Activated T-helper 2 cell treated with anti-CD3 and anti-CD28 coated beads, Interferon-gamma antibody, Interleukin-2, Interleukin-4, amounts not matched to agents 10 μg/mL and 5 μg/mL and 100 μg/mL, durations not matched to agents 14 hours and 24 hours and 36 hours (primary cell): ENCODE measurements at regions not wholly inside any gene's neighbourhood (a gene's known extent, or its start where the extent isn't known, plus 50 kb on each side); places are given as distances from the start of the nearest gene placed in this dataset.

Experiments
- DNase-seq: peaks from one replicate; pipeline ENCODE4 v3.0.0; 2021; ENCODE audit warnings: low spot score
- H3K27ac Mint-ChIP-seq: one replicate; pipeline ENCODE4 v1.8.0; 2021; ENCODE audit warnings: mixed read lengths
- H3K27me3 Mint-ChIP-seq: one replicate; pipeline ENCODE4 v1.8.0; 2021; ENCODE audit warnings: low read depth, mixed read lengths
- H3K36me3 Mint-ChIP-seq: one replicate; pipeline ENCODE4 v1.8.0; 2021; ENCODE audit warnings: low read depth, mixed read lengths
- H3K4me1 Mint-ChIP-seq: one replicate; pipeline ENCODE4 v1.8.0; 2021; ENCODE audit warnings: low read depth, mixed read lengths
- H3K4me3 Mint-ChIP-seq: one replicate; pipeline ENCODE4 v1.8.0; 2021; ENCODE audit warnings: low read depth, mild to moderate bottlenecking, moderate library complexity, mixed read lengths
- H3K9me3 Mint-ChIP-seq: one replicate; pipeline ENCODE4 v1.8.0; 2021; ENCODE audit warnings: mixed read lengths
- intact Hi-C: fragments of 100-400 bp; cut with micrococcal nuclease; formaldehyde crosslinking; loops from one replicate; pipeline ENCODE4 v1.15.1; 2023

GRCh38 chr1:188249811-188250210 lies 1421.1 kb downstream of the PLA2G4A start:
- no peaks in the 10 kb centered on the region for H3K9me3 Mint-ChIP-seq

GRCh38 chr1:188251036-188251435 lies 1422.3 kb downstream of the PLA2G4A start:
- no peaks in the 10 kb centered on the region for H3K27me3 Mint-ChIP-seq
- H3K4me3 Mint-ChIP-seq = no peak overlapping the region
- intact Hi-C loops = no loop called here
- H3K36me3 Mint-ChIP-seq = no peaks in the 10 kb centered on the region
- H3K9me3 Mint-ChIP-seq = peaks cover 8% of the 10 kb centered on the region
- H3K27ac Mint-ChIP-seq = no peak overlapping the region
- DNase-seq = no peak
- no peaks in the 10 kb centered on the region for H3K4me1 Mint-ChIP-seq

More at GRCh38 chr1:188249811-188250210, 1421.1 kb downstream of the PLA2G4A start:
- intact Hi-C loops = no loop called here
- no peak for DNase-seq
- Mint-ChIP-seq H3K27me3 (no peaks in the 10 kb centered on the region), H3K4me1 (no peaks in the 10 kb centered on the region), H3K36me3 (no peaks in the 10 kb centered on the region), H3K4me3 (no peak overlapping the region), H3K27ac (no peak overlapping the region)

- Mint-ChIP-seq H3K4me3 (no peak overlapping the region), H3K27me3 (no peaks in the 10 kb centered on the region), H3K27ac (no peak overlapping the region), H3K9me3 (peaks cover 32% of the 10 kb centered on the region), H3K36me3 (no peaks in the 10 kb centered on the region), H3K4me1 (no peaks in the 10 kb centered on the region)
- no peak for DNase-seq
- intact Hi-C loops = no loop called here
Measured at GRCh38 chr1:188261849-188262248, 1433.1 kb downstream of the PLA2G4A start.

GRCh38 chr1:188269956-188270355 lies 1441.2 kb downstream of the PLA2G4A start:
- peaks cover 1% of the 10 kb centered on the region for H3K9me3 Mint-ChIP-seq
- intact Hi-C loops = no loop called here
- H3K36me3 Mint-ChIP-seq = no peaks in the 10 kb centered on the region
- H3K27me3 Mint-ChIP-seq = no peaks in the 10 kb centered on the region
- no peak overlapping the region for H3K27ac Mint-ChIP-seq
- H3K4me1 Mint-ChIP-seq = no peaks in the 10 kb centered on the region
- H3K4me3 Mint-ChIP-seq = no peak overlapping the region
- no peak for DNase-seq

GRCh38 chr1:188270497-188270896 lies 1441.7 kb downstream of the PLA2G4A start:
- Mint-ChIP-seq H3K4me1 (no peaks in the 10 kb centered on the region), H3K27ac (no peak overlapping the region), H3K4me3 (no peak overlapping the region), H3K27me3 (no peaks in the 10 kb centered on the region), H3K36me3 (no peaks in the 10 kb centered on the region), H3K9me3 (no peaks in the 10 kb centered on the region)
- intact Hi-C loops = no loop called here
- no peak for DNase-seq

- H3K27me3 Mint-ChIP-seq = no peaks in the 10 kb centered on the region
- intact Hi-C loops = no loop called here
Measured at GRCh38 chr1:188277771-188278170, 1449.0 kb downstream of the PLA2G4A start.

GRCh38 chr1:188281921-188282320 lies 1453.2 kb downstream of the PLA2G4A start:
- intact Hi-C loops = no loop called here
- no peak overlapping the region for H3K27ac Mint-ChIP-seq
- H3K4me1 Mint-ChIP-seq = no peaks in the 10 kb centered on the region
- DNase-seq = no peak
- H3K27me3 Mint-ChIP-seq = no peaks in the 10 kb centered on the region
- peaks cover 25% of the 10 kb centered on the region for H3K9me3 Mint-ChIP-seq
- no peak overlapping the region for H3K4me3 Mint-ChIP-seq
- H3K36me3 Mint-ChIP-seq = no peaks in the 10 kb centered on the region

More at GRCh38 chr1:188277771-188278170, 1449.0 kb downstream of the PLA2G4A start:
- Mint-ChIP-seq H3K9me3 (peaks cover 21% of the 10 kb centered on the region), H3K4me3 (no peak overlapping the region), H3K4me1 (no peaks in the 10 kb centered on the region), H3K27ac (no peak overlapping the region), H3K36me3 (no peaks in the 10 kb centered on the region)
- DNase-seq = no peak

GRCh38 chr1:188295157-188295556 lies 1466.4 kb downstream of the PLA2G4A start:
- Mint-ChIP-seq H3K27ac (no peak overlapping the region), H3K36me3 (no peaks in the 10 kb centered on the region), H3K9me3 (peaks cover 8% of the 10 kb centered on the region), H3K4me3 (no peak overlapping the region), H3K27me3 (no peaks in the 10 kb centered on the region), H3K4me1 (no peaks in the 10 kb centered on the region)
- DNase-seq = no peak
- intact Hi-C loops = no loop called here

GRCh38 chr1:188302746-188303145 lies 1474.0 kb downstream of the PLA2G4A start:
- H3K4me1 Mint-ChIP-seq = no peaks in the 10 kb centered on the region
- H3K27ac Mint-ChIP-seq = no peak overlapping the region
- H3K27me3 Mint-ChIP-seq = no peaks in the 10 kb centered on the region
- H3K4me3 Mint-ChIP-seq = no peak overlapping the region
- peaks cover 10% of the 10 kb centered on the region for H3K9me3 Mint-ChIP-seq
- intact Hi-C loops = no loop called here
- no peaks in the 10 kb centered on the region for H3K36me3 Mint-ChIP-seq
- no peak for DNase-seq

- DNase-seq = no peak
- no peaks in the 10 kb centered on the region for H3K27me3 Mint-ChIP-seq
- H3K4me3 Mint-ChIP-seq = no peak overlapping the region
- H3K36me3 Mint-ChIP-seq = no peaks in the 10 kb centered on the region
- no peak overlapping the region for H3K27ac Mint-ChIP-seq
- intact Hi-C loops = no loop called here
- H3K4me1 Mint-ChIP-seq = no peaks in the 10 kb centered on the region
- peaks cover 9% of the 10 kb centered on the region for H3K9me3 Mint-ChIP-seq
Measured at GRCh38 chr1:188314557-188315137, 1485.9 kb downstream of the PLA2G4A start.

- intact Hi-C loops = no loop called here
- H3K27me3 Mint-ChIP-seq = no peaks in the 10 kb centered on the region
- H3K4me1 Mint-ChIP-seq = no peaks in the 10 kb centered on the region
- no peaks in the 10 kb centered on the region for H3K36me3 Mint-ChIP-seq
- peaks cover 5% of the 10 kb centered on the region for H3K9me3 Mint-ChIP-seq
- H3K4me3 Mint-ChIP-seq = no peak overlapping the region
- DNase-seq = no peak
- no peak overlapping the region for H3K27ac Mint-ChIP-seq
Measured at GRCh38 chr1:188317894-188318293, 1489.1 kb downstream of the PLA2G4A start.

- no peak overlapping the region for H3K27ac Mint-ChIP-seq
- H3K9me3 Mint-ChIP-seq = peaks cover 5% of the 10 kb centered on the region
- intact Hi-C loops = no loop called here
- no peak for DNase-seq
- no peaks in the 10 kb centered on the region for H3K36me3 Mint-ChIP-seq
- H3K4me1 Mint-ChIP-seq = no peaks in the 10 kb centered on the region
- H3K4me3 Mint-ChIP-seq = no peak overlapping the region
- H3K27me3 Mint-ChIP-seq = no peaks in the 10 kb centered on the region
Measured at GRCh38 chr1:188325211-188325610, 1496.5 kb downstream of the PLA2G4A start.

- Mint-ChIP-seq H3K4me1 (no peaks in the 10 kb centered on the region), H3K36me3 (no peaks in the 10 kb centered on the region), H3K27me3 (no peaks in the 10 kb centered on the region), H3K27ac (no peak overlapping the region), H3K9me3 (peaks cover 10% of the 10 kb centered on the region), H3K4me3 (no peak overlapping the region)
- no peak for DNase-seq
- intact Hi-C loops = no loop called here
Measured at GRCh38 chr1:188343914-188344313, 1515.2 kb downstream of the PLA2G4A start.

GRCh38 chr1:188350104-188350503 lies 1521.4 kb downstream of the PLA2G4A start:
- Mint-ChIP-seq H3K36me3 (no peaks in the 10 kb centered on the region), H3K4me3 (no peak overlapping the region), H3K27me3 (no peaks in the 10 kb centered on the region), H3K9me3 (peaks cover 3% of the 10 kb centered on the region), H3K27ac (no peak overlapping the region), H3K4me1 (no peaks in the 10 kb centered on the region)
- intact Hi-C loops = no loop called here
- no peak for DNase-seq
